Cerebellar cortex (tissue), 1 donor: ENCODE measurements at regions not wholly inside any gene's neighbourhood (a gene's known extent, or its start where the extent isn't known, plus 50 kb on each side); places are given as distances from the start of the nearest gene placed in this dataset.
"Not testable (repeated sequence)": the region's sequence is repeated elsewhere in the genome, so short reads cannot be mapped to it uniquely, and the experiment has no call there.

ENCODE experiments used
- DNase-seq: peaks from one replicate; pipeline ENCODE4 v3.0.0-alpha.2; 2015; ENCODE audit warnings: low spot score

DNA sequence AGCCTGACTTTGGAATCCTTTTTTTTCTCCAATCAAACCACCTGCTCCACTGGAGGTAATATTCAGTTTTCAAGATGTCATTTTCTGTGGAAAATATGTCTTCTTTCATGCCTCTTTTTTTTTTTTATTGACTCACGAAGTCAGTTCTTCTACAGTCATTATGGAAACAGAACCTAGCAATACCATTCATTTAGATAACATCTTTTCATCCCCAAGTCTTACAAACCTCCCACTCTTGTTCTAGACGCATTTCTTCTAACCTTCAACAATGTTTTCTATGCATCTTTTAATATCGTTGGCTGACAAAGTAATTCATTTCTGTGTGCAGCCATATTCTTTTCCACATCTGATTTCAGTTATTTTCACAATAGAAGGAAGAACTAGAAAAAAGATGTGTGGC is 474.3 kb upstream of the CCDC196 start:
- DNase-seq, result no peak

DNA sequence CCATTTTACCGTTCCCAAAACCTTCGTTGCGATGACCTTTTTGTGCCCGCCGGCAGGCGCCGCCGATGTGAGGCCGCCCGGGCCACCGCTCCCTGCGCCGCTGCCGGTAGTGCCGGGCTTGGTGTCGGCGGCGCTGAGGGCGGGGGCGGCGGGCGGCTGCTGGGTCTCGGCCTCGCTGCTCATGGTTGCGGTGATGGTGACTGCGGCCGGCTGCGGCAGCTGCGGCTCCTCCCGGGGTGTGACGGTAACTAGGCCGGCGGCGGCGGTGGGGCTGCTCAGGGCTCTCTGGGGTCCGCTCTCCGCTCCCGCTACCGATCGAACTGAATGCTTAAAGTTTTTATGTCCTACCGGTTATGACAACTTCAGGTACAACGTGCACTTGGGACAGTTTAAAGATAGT is 472.6 kb upstream of the CCDC196 start:
- DNase-seq, result not testable (repeated sequence)

DNA sequence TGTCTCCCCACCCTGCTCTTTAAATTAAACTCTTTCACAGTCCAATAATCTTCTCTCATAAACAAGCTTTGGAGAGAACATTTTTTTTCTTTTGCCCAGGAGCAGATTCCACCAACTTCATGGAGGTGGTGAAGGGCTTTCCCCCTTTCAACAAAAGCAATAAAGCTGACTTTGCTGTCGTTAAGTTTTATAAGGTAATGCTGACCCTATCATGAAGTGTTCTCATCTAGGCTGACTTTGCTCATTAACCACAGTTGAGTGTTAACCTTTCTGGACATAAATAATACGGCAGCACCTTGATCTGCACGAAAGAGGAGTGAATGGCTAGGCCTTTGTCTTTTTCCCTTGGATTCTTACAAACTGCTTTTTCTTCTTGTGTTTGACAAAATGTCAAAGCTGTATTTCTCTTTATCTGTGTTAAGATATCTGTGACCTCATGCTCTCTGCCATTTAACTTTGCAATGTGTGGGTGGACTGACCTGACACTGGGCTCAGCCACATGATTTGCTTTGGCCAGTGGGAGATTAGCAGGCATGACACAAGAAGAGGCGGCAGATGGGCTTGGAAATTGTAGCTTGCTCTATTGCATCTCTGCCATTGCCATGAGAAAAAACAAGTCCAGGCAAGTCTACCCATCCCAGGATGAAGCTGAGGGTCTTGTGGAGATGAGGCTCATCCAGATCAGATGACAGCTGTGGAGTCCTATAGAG is 470.9 kb upstream of the CCDC196 start:
- DNase-seq, result no peak

DNA sequence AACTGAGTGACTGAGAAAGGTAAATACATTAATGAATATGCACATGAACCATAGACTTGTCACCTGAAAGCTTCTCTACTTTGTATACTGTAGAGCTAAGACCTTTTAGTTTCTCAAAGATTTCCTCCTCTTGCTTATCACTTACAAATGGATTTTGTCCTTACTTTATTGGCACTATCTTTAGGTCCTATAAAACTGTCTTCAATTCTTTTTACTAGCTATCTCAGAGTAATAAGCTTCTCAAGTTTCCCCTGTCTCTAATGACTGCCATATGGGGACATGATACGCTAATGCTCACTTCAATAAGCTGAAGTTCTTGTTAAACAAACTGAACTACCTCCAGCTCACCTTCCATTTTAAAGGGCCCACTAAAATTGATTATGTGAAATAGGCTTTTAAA is 468.2 kb upstream of the CCDC196 start:
- no peak for DNase-seq

DNA sequence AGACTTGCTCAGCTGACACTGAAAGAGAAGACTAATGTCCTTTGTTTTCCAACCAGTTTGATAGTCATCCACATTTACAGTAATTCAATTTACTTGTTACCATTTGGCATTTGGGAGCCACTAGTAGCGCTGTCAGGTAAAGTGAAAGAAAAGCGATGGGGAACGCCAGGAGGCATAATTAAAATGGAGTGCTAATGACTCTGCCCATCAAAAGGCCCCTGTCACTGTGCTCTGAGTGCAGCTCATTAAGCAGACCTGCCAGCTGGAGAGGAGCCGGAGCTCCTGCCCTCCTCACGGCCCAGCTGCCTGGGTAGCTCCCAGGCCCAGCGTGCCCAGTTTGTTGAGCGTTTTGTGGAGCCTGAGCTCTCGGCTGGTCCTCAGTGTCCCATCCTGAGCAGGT is 463.6 kb upstream of the CCDC196 start:
- no peak for DNase-seq

DNA sequence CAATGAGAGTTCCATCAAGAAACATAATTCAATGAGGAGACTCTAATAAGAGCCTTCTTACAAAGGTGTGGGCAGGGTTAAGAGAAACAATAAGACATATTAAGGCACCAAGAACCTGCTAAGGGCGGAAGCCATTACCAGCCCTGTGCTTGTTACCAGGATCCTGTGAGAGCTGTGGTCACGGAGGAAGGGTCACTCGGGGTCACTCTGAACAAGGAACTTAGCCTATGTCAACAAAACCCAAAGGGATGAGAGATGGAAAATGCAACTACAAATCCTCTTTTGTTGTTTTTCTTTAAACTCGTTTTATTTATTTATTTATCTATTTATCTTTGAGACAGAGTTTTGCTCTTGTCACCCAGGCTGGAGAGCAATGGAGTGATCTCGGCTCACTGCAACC is 460.4 kb upstream of the CCDC196 start:
- no peak for DNase-seq

DNA sequence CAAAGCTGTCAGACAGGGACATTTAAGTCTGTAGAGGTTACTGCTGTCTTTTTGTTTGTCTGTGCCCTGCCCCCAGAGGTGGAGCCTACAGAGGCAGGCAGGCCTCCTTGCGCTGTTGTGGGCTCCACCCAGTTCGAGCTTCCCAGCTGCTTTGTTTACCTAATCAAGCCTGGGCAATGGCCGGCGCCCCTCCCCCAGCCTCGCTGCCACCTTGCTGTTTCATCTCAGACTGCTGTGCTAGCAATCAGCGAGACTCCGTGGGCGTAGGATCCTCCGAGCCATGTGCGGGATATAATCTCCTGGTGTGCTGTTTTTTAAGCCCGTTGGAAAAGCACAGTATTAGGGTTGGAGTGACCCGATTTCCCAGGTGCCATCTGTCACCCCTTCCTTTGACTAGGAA is 454.2 kb upstream of the CCDC196 start:
- DNase-seq, result not testable (repeated sequence)

DNA sequence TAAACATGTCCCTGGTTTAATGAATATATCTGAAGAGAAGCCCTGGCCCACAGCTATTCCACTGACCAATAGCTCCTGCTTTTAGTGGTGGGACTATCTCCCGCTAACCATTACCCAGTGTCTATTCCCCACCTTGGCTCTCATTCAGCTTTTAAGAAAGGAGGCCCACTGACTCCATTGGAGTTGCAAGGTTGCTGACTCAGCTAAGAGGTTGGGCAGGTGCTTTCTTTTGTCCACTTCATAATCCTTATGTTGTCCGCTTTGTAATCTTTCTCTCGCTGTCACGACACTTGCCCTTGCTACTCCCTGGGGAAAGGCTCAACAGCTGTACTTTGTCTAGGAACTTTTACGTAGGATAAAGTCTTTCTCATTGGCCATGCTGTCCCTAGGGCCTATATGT is 453.4 kb upstream of the CCDC196 start:
- DNase-seq, result no peak

DNA sequence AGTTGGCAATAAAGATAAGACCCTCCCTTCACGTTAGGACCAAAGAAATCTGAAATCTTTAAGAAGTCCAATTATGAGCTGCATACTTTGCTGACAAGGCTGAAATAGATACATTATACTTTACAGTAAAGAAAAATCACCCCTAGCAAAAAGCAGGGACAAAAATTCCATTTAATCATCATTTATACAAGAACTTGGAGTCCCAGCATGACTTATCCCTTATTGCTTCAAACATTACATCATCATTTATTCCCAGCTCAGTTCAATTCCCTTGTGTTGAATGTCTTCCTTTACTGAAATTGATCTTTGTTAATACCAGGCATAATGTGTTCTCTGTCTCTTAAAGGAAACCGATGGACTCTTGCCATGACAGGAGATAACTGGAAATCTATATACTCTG is 449.6 kb upstream of the CCDC196 start:
- no peak for DNase-seq

DNA sequence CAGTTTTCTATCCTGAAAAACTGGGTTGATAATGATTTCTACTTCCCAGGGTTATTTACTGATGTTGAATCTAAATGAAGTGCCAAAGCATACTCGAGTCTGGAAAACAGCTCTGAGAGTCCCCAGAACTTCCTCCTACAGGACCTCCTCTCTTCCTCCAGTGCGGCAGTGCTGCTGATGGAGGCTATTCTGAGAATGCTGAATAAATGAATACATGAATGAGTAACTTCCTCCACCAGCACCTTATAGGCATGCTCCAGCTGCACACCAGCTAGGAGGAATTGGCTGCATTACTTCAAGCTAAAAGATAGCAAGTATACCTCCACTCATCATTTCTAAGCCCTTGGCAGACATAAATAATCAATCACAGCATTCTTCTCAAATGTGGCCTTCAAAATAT is 448.8 kb upstream of the CCDC196 start:
- DNase-seq, result no peak

DNA sequence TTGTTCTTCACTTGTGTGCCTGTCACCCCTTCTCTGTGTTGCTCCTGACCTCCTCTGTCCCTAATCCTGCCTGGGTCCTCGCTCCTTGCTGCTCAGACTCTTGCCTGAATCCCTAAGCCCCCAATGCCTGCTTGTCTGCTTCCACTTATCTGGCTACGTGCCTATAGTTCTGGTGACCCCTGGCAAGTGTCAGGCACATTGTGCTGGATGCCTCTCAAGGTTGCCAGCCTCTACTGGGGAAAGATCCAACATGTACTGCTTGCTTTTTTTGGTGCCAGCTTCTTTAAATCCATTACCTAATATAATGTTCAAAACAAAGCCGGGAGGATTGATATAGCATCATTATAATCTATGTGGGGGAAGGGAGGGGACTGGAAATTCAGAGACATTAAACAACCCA is 448.0 kb upstream of the CCDC196 start:
- no peak for DNase-seq

DNA sequence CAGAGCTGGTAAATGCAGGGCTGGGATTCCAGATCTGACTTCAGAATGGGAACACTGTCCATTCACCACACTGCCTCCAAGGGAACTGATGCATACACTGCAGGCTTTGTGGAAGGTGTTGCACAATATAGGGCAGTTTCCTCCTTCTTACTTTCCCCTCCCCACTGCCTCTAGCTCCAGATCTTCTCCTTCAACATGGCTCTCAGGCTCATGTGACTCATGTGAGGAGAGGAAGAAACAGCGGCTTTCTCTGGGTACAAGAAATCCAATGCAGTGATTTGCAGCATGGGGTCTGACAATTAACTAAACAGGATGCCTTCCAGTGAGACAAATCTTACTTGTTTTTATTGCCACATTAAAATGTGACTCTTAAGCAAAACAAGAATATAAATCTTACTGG is 447.6 kb upstream of the CCDC196 start:
- no peak for DNase-seq

DNA sequence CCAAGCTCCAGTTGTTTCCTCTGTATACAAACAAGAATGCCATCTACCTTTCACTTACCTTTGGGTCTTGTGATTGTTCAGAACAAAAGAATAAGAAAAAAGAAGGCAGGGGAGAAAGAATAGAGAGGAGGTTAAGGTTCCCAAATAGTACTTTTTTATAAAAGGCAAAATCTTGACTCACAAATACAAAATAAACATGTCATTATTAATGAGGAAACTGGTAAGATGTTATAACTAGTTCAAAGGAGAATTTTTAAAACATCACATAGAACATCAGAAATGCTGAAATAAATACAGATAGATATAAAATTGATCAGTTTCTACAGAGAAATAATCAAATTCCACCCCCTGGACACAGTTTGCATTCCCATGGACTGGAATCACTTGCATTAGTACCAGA is 446.7 kb upstream of the CCDC196 start:
- no peak for DNase-seq

DNA sequence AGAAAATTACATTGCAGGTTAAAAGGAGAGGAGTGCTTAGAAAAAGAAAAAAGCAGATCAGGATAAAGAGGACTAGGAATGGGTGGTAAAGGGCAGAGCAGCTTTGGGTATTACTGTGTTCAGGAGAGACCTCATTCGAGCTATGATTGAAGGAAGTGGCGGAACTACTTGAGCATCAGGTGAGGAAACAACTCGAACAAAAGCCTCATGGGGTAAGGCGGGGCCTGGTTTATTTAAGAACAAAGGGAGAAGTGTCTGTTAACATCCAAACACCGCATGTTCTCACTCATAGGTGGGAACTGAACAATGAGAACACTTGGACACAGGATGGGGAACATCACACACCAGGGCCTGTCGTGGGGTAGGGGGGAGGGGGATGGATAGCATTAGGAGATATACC is 444.6 kb upstream of the CCDC196 start:
- DNase-seq, result no peak

DNA sequence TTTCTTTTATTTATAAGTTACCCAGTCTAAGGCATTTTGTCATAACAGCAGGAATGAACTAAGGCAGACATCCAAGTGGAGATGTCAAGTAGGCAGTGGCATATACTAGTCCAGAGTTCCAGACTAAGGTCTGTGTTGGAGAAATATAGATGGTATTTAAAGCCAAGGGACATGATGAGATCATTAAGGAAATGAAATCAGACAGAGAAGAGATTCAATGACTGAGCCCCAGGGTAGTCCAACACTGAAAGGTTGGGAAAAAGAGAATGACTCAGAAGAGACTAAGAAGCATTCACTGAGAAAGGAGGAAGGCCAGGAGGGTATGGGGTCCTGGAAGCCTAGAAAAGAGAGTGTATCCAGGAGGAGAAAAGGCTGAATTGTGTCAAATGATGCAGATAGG is 442.2 kb upstream of the CCDC196 start:
- no peak for DNase-seq

DNA sequence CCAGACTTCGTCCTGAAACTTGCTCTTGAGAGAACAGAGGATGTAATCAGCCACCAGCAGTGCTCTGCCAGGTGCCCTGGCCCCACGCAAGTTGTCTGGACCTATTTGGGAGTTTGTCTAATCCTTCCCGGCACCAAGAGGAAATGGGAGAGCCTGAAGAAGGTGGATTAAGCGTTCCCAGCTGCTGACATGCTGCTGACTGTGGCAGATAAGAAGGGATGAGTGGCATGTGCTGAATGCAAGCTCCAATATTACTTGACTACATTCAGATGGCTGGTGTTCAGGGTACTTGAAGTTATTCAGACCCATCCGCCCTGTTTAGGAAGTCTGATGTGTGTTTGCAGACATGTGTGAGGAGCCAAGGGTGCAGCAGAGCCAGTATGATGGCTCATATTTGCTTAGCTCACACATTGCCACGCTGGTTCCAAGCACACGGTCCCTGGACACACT is 440.6 kb upstream of the CCDC196 start:
- no peak for DNase-seq

DNA sequence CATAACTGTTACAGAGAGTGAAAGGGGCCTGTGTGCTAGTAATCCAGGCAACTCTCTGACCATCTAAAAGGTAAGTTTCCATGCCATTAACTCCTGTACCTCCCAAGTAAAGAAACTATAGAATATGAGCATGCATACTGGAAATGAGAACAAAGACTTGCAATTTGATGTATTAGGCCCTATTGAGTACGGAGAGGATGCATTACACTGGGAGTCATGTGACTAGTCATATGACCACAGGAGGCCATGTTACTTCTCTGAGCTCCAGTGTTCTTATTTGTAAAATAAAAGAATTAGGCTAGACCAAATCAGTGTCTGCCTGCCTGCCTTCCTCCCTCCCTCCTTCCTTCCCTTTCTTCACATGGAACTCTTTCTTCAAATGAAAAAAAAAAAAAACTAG is 440.1 kb upstream of the CCDC196 start:
- no peak for DNase-seq

DNA sequence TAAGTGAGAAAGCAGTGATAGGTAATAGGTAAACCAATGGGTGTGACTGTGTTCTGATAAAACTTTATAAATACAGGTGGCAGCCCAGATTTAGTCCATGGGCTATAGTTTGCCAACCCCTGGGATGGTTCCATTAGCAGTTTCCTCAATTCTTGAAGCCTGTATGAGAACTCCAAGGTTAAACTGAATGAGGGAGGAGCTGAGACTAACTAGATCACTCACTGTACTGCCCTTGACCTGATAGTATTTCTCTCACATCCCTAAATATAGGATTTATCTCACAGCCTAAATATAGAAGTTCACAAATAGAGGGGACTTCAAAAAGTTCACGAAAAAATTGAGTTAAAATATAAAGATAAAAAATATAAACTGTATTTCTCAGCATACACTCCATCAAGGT is 439.6 kb upstream of the CCDC196 start:
- no peak for DNase-seq

DNA sequence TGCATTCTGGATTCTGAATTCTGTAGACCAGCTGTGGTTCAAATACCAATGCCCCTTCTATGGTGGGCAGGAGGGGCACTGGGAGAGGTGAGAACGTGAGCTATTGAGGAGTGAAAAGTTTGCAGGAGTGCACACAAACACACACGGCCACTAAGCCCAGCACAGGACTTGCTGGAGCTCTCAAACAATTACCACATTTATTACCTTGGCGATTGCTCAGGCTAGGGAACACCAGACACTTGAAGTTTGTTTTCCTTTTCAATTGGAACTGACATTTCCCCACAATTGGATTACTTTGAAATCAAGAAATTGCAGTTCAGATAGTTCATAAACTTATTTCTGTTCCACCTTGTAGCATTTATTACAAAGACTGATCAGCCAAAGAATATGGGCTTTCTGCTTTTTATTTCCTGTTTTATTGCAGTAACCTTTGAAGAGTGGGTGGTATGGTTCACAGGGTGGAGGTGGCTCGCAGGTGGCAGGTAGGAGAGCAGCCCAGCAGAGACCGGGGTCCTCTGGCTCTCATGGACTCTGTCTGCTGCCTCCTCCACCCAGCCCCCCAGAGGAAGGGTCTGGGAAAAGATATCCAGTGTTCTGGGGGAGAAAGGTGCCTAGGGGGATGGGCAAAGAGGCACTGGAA is 429.8 kb upstream of the CCDC196 start:
- DNase-seq, result no peak

DNA sequence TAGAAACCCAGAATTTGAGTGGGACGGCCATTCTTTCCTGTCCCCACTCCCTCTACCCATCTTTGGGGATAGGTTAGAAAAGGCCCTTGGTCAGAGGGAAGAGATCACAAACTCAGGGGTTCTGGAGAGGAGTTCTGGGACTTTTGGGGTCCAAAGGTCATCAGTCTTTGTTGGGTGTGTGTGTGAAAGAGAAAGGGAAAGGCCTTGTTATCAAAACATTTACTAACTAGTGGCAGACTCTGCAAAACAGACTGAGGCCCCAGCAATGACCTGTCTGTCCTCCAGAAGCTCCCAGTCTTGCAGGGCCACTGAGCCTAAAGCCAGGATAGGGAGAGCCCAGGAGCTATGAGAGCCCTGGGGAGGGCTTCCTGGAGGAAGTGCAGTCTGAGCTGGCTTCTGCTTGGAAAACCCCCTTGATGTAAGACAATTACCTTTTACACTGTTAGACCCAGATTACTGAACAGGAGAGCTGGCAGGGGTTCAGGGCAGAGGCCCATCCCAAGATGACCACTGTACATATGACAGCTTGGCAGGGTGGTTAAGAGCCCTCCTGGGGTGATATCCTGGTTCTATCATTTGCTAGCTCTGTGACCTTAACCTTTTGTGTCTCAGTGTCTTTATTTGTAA is 429.1 kb upstream of the CCDC196 start:
- DNase-seq, result no peak

DNA sequence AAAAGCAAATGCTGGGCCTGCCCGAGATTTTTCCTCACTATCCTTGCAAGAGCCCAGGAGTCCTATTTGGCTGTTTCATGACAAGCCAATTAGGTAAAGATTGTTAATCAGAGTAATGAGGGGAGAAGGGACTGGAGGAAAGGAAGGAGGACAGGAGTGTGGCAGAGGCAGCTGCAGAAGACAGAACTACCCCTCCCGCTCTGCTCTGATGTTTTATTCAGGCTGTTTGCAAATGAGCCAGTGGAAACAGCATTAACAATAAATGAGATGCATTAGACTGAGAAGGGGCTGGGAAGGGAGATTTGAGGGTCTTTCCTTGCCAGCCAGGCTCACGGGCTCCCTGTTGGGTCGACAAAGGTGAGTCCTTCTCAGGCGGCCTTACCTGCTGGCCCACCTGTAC is 421.0 kb upstream of the CCDC196 start:
- no peak for DNase-seq

DNA sequence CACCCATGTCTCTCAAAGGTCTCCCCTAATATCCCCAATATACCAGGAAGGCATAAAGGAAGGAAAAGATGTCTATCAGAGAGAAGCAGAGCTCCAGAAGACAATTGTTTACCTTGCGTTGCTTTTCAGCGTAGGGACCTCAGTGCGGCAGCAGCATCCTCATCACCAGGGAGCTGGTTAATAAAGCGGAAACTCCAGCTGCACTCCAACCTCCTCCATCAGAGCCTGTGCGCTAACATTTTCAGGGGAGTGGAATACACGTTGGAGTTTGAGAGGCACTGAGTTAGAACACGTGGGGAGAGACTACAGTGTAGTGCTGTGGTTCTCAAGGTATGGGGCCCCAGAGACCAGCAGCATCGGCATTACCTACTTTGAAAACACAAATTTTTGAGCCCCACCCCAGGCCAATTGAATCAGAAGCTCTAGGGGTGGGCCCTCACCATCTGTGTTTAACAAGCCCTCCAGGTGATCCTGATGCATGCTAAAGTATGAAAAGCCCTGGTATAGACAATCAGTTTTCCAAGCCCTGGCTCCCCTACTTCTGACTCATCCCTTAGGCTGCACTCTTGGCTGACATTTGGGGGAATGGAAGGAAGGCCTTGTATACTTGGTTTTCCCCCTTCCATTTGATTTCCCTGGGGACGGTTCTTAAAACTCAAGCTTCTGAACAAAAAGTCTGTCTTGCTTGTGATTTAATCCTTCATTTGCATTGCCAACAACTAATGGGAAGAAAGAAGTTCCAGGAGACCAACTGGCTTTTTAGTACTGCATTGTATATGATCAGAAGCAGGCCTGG is 419.0 kb upstream of the CCDC196 start:
- no peak for DNase-seq

DNA sequence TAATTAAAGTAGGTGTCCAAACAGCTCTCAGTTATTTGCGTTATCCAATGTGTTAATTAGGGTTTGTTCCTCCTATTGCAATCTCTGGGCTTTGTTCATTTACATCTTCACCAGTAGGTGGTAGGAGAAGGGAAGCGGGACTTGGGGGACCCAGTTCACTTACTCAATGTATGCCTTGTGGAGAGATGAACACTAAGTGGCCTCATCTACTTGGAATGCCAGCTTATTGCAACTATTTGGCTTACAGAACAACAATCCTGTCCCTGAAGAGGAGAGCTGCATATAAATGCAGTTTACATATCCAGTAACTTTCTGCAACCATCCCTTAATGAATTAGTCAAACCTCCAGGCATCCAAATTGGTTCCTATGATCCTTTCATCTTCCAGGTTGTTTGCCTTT is 417.1 kb upstream of the CCDC196 start:
- no peak for DNase-seq
